ENCODE measurements at regions not wholly inside any gene's neighbourhood (a gene's known extent, or its start where the extent isn't known, plus 50 kb on each side); places are given as distances from the start of the nearest gene placed in this dataset.

DNA sequence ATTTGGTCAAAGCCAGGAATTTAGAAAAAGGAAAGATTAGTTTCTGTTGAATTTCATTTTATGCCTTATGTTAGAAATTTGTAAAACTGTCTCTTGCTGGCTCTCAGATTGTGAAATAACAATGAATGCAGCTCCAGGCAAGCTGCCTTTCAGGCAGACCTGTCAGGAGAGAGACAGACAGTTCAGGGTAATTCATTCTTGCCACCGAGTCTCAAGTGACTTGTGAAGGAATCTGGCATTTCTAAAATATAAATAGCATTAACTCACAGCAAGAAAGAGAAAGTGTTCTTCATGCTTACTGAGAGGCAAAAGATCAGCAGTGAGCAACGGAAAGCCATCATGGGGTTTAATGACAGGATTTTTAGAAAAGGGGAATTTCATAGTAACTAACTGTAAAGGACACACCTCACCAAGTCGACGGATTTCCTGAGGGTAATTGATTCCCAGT lies 442.3 kb upstream of the AKR1E2 start:
- TF ChIP-seq, protein P1, sequence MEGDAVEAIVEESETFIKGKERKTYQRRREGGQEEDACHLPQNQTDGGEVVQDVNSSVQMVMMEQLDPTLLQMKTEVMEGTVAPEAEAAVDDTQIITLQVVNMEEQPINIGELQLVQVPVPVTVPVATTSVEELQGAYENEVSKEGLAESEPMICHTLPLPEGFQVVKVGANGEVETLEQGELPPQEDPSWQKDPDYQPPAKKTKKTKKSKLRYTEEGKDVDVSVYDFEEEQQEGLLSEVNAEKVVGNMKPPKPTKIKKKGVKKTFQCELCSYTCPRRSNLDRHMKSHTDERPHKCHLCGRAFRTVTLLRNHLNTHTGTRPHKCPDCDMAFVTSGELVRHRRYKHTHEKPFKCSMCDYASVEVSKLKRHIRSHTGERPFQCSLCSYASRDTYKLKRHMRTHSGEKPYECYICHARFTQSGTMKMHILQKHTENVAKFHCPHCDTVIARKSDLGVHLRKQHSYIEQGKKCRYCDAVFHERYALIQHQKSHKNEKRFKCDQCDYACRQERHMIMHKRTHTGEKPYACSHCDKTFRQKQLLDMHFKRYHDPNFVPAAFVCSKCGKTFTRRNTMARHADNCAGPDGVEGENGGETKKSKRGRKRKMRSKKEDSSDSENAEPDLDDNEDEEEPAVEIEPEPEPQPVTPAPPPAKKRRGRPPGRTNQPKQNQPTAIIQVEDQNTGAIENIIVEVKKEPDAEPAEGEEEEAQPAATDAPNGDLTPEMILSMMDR (IDR thresholded peaks at IDR 0.05; ENCODE audit: low read depth, low read length) = no peak
- no peak for DNase-seq (ENCODE audit: extremely low read depth, low read depth)

DNA sequence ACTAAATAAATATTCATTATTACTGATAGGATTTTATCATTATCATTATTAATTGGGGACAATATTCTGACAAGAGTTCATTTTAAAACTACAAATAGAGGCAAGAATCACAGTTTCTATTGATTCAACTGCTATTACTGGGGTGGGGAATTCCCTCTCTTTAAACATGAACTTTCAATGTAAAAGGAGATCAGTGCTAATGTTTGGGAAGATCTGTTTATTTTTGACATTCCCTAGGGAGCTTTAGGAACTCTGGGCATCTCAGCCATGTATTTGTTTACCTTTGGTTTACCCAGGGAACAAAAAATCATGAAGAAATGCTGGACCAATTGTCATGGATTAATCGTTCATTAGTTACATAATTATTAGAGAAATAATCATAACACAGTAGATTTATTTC lies 443.2 kb upstream of the AKR1E2 start:
- DNase-seq (ENCODE audit: extremely low read depth, low read depth) = no peak
- TF ChIP-seq, protein P1 (IDR thresholded peaks at IDR 0.05; ENCODE audit: low read depth, low read length) = no peak

DNA sequence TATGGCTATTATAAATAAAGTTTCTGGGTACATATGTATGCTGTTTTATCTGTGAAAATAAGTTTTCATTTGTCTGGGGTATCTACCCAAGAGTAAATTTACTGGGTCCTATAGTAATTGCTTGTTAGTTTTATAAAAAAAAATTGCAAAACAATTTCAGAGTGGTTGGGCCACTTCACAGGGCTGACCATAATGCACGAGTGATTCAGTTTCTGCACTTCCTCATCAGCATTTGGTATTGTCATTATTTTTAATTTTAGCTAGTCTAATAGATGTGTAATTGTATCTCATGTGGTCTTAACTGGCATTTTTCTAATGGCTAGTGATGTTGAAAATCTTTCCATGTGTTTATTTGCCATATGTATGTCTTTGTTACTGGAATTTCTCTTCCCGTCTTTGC lies 452.4 kb upstream of the AKR1E2 start:
- no peak for DNase-seq (ENCODE audit: extremely low read depth, low read depth)
- TF ChIP-seq, protein P1 (IDR thresholded peaks at IDR 0.05; ENCODE audit: low read depth, low read length) = no peak

DNA sequence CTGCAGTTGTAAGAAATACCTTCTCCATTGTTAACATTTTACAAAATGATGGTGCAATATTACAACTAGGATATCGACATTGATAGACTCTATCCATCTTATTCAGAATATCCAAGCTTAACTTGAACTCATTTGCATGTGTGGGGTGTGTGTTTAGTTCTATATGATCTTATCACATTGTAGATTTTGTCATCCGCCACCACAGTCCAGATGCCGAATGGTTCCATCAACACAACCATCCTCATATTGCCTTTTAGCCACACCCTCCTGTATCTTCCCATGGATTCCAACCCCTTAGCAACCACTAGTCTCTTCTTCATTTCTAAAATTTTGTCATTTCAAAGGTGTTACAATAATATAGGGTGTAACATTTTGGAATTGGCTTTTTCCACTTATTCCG lies 452.9 kb upstream of the AKR1E2 start:
- TF ChIP-seq, protein P1 (IDR thresholded peaks at IDR 0.05; ENCODE audit: low read depth, low read length) = no peak
- no peak for DNase-seq (ENCODE audit: extremely low read depth, low read depth)

DNA sequence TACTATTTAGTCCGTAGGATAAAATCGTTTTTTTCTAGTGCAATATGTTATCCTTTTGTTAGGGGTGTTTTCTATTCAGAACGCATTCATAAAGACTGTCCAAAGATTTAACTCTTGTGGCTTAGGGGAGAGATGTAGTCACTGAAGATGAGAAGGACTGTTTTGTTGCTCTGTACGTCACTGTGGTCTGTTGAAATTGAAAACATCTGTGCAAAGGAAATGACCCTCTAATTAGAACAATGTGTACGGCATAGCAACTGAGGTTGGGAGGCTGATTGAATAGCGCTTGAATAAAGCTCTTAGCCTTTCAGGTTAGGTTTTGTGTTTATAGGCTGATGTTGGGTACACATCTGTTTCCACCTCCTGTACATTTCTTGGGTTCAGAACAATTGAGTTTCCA lies 453.4 kb upstream of the AKR1E2 start:
- TF ChIP-seq, protein P1 (IDR thresholded peaks at IDR 0.05; ENCODE audit: low read depth, low read length) = no peak

DNA sequence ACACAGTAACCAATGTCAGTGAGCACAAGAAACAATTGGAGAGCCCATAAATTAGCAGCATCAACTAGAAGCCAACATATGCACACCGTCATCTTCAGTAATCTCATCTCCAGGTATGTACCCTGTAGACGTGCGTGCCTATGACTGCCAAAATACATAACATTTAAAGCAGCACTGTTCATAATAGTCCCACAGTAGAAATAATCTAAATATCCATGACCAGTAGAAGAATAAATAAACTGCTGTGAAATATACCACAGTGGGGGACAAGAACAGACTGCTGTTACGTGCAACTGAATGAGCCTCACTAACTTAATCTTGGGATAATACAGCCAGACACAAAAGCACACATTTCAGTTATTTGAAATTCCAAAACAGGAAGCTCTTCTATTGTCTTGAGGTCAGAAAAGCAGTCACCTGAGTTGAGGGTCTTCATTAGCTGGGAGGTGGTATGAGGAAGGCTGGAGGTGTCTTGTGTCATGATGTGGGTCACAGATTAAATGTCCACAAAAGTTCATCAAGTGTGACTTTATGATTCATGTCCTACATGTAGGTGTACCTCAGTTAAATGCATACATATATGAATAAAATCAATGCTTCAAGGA lies 454.2 kb upstream of the AKR1E2 start:
- no peak for DNase-seq (ENCODE audit: extremely low read depth, low read depth)
- TF ChIP-seq, protein P1 (IDR thresholded peaks at IDR 0.05; ENCODE audit: low read depth, low read length) = no peak

More for the DNA sequence above, 453.4 kb upstream of the AKR1E2 start:
- peak; percentile 96 for DNase-seq (ENCODE audit: extremely low read depth, low read depth)

DNA sequence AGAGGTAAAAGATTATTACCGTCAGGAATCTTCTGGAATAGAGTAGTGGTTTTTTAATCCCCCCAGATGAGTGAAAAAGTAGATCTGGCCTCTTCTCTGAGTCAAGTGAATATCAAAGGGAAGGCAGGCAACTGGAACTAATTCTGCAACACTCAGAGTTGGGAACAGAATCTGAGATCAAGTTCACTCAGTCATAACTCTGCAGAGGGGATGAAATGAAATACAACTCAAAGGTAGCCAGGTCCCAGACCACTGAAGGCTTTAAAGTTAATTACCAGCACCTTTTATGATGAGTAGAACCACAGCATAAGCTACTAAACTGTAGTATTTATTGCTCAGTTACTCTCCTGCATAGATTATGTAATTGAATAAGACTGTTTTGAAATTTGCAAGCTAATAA lies 455.6 kb upstream of the AKR1E2 start:
- no peak for DNase-seq (ENCODE audit: extremely low read depth, low read depth)
- TF ChIP-seq, protein P1 (IDR thresholded peaks at IDR 0.05; ENCODE audit: low read depth, low read length) = no peak

Data from AG09319 (cell line).